GM23248 (cell line): ENCODE measurements at regions not wholly inside any gene's neighbourhood (a gene's known extent, or its start where the extent isn't known, plus 50 kb on each side); places are given as distances from the start of the nearest gene placed in this dataset.

Experiments
- EZH2 ChIP-seq: fragments of 200-600 bp; sonication (generic); IDR thresholded peaks from 2 replicates; pipeline ENCODE4 v1.6.1; 2018; ENCODE audit warnings: antibody characterized with exemption, mild to moderate bottlenecking; ENCODE audit not compliant: insufficient read depth, poor library complexity, severe bottlenecking
- EZH2phosphoT487 ChIP-seq: fragments of 200-600 bp; sonication (generic); IDR thresholded peaks from 2 replicates; pipeline ENCODE4 v1.6.1; 2018; ENCODE audit warnings: antibody characterized with exemption, moderate library complexity, mild to moderate bottlenecking, low read depth; ENCODE audit not compliant: insufficient read depth

GRCh38 chr4:91688413-91688812 is 615.4 kb upstream of the GRID2 start:
- TF ChIP-seq EZH2: no peak
- TF ChIP-seq EZH2phosphoT487: no peak
